ENCODE measurements at regions not wholly inside any gene's neighbourhood (a gene's known extent, or its start where the extent isn't known, plus 50 kb on each side); places are given as distances from the start of the nearest gene placed in this dataset.

- no peak for TF ChIP-seq CTCF (IDR thresholded peaks at IDR 0.05; ENCODE audit: insufficient read depth, low read length, missing control alignments)
- no peak for DNase-seq (ENCODE audit: low read depth, low spot score)
- no peak overlapping the region for H3K4me3 ChIP-seq (ENCODE audit: low read depth, low read length)
- ChIA-PET POLR2A (no interaction called here), CTCF (no interaction called here)
Observed at GRCh38 chr6:23089981-23090380, 520.6 kb downstream of the HDGFL1 start.

- DNase-seq (ENCODE audit: low read depth, low spot score): peak; percentile 36
- no peak overlapping the region for H3K4me3 ChIP-seq (ENCODE audit: low read depth, low read length)
- no peak for TF ChIP-seq CTCF (IDR thresholded peaks at IDR 0.05; ENCODE audit: insufficient read depth, low read length, missing control alignments)
- POLR2A ChIA-PET: no interaction called here
- CTCF ChIA-PET: no interaction called here
Observed at GRCh38 chr6:23091795-23092194, 522.4 kb downstream of the HDGFL1 start.

- no peak for TF ChIP-seq CTCF (IDR thresholded peaks at IDR 0.05; ENCODE audit: insufficient read depth, low read length, missing control alignments)
- POLR2A ChIA-PET: no interaction called here
- no peak for DNase-seq (ENCODE audit: low read depth, low spot score)
- H3K4me3 ChIP-seq (ENCODE audit: low read depth, low read length): no peak overlapping the region
- CTCF ChIA-PET: no interaction called here
Observed at GRCh38 chr6:23096876-23097275, 527.5 kb downstream of the HDGFL1 start.

GRCh38 chr6:23097566-23097965 is 528.2 kb downstream of the HDGFL1 start:
- DNase-seq (ENCODE audit: low read depth, low spot score): no peak
- CTCF ChIA-PET: no interaction called here
- no peak for TF ChIP-seq CTCF (IDR thresholded peaks at IDR 0.05; ENCODE audit: insufficient read depth, low read length, missing control alignments)
- H3K4me3 ChIP-seq (ENCODE audit: low read depth, low read length): no peak overlapping the region
- POLR2A ChIA-PET: no interaction called here

- ChIA-PET CTCF (no interaction called here), POLR2A (no interaction called here)
- TF ChIP-seq CTCF (IDR thresholded peaks at IDR 0.05; ENCODE audit: insufficient read depth, low read length, missing control alignments): no peak
- no peak overlapping the region for H3K4me3 ChIP-seq (ENCODE audit: low read depth, low read length)
- peak; percentile 76 for DNase-seq (ENCODE audit: low read depth, low spot score)
Observed at GRCh38 chr6:23106951-23107350, 537.6 kb downstream of the HDGFL1 start.

- DNase-seq (ENCODE audit: low read depth, low spot score): peak; percentile 63
- no peak for TF ChIP-seq CTCF (IDR thresholded peaks at IDR 0.05; ENCODE audit: insufficient read depth, low read length, missing control alignments)
- H3K4me3 ChIP-seq (ENCODE audit: low read depth, low read length): no peak overlapping the region
- ChIA-PET POLR2A (no interaction called here), CTCF (no interaction called here)
Observed at GRCh38 chr6:23111984-23112383, 542.6 kb downstream of the HDGFL1 start.
